ENCODE measurements at regions not wholly inside any gene's neighbourhood (a gene's known extent, or its start where the extent isn't known, plus 50 kb on each side); places are given as distances from the start of the nearest gene placed in this dataset.

- Histone ChIP-seq H2AFZ (ENCODE audit: low read depth, low read length) (no peak overlapping the region), H3K36me3 (ENCODE audit: control insufficient read depth, insufficient read depth, low read length) (no peaks in the 10 kb centered on the region), H3K9ac (ENCODE audit: insufficient read depth in 1 of 2, low read depth in 2 of 2, low read length in 2 of 2) (no peak overlapping the region), H3K79me2 (ENCODE audit: control insufficient read depth, insufficient read depth, low read length) (no peaks in the 10 kb centered on the region), H3K4me1 (replicated peaks in 1 of 2; ENCODE audit: control insufficient read depth in 2 of 2, insufficient read depth in 2 of 2, low read length in 2 of 2) (no peaks in the 10 kb centered on the region), H3K4me3 (no peak overlapping the region), H3K9me3 (replicated peaks; ENCODE audit: control insufficient read depth, insufficient read depth, low read depth, low read length) (no peaks in the 10 kb centered on the region), H3K9me1 (ENCODE audit: control insufficient read depth, insufficient read depth, low read length) (no peaks in the 10 kb centered on the region), H3K27ac (ENCODE audit: extremely low read depth, low read depth, low read length) (no peak overlapping the region), H3K4me2 (ENCODE audit: insufficient read depth, low read length) (no peak overlapping the region), H3K27me3 (ENCODE audit: control insufficient read depth in 2 of 2, insufficient read depth in 2 of 2, low read length in 2 of 2) (no peaks in the 10 kb centered on the region), H4K20me1 (replicated peaks; ENCODE audit: control insufficient read depth, insufficient read depth, low read length) (no peaks in the 10 kb centered on the region)
- TF ChIP-seq FOS (IDR thresholded peaks at IDR 0.05; ENCODE audit: extremely low read depth, insufficient read length) (no peak), TBL1XR1 (IDR thresholded peaks at IDR 0.05; ENCODE audit: low read length in 2 of 2) (no peak), ZNF232 (CRISPR knock-in tag; IDR thresholded peaks at IDR 0.05) (no peak), ZNF277 (CRISPR knock-in tag; IDR thresholded peaks at IDR 0.05; ENCODE audit: borderline replicate concordance) (no peak), ZNF12 (CRISPR knock-in tag; IDR thresholded peaks at IDR 0.05) (no peak), ZNF668 (CRISPR knock-in tag; IDR thresholded peaks at IDR 0.05) (no peak), ZNF511 (CRISPR knock-in tag; IDR thresholded peaks at IDR 0.05) (no peak), CBX8 (IDR thresholded peaks at IDR 0.05; ENCODE audit: borderline replicate concordance, extremely low read depth, low read depth, low read length, poor library complexity, severe bottlenecking) (no peak), CUX1 (CRISPR knock-in tag; IDR thresholded peaks at IDR 0.05) (no peak), TGIF2 (CRISPR knock-in tag; IDR thresholded peaks at IDR 0.05) (no peak), RUNX1 (IDR thresholded peaks at IDR 0.05; ENCODE audit: low read depth) (no peak), IRF1 (CRISPR knock-in tag; IDR thresholded peaks at IDR 0.05; ENCODE audit: borderline replicate concordance) (no peak), NR2C2 (CRISPR knock-in tag; IDR thresholded peaks at IDR 0.05) (no peak), NR2C2 (tag; IDR thresholded peaks at IDR 0.05) (no peak), MCM2 (IDR thresholded peaks at IDR 0.05; ENCODE audit: low read depth) (no peak)
- CTCF ChIA-PET (ENCODE audit: low intra/inter-chr PET ratio), result no interaction called here
- ATAC-seq (no peak), DNase-seq (ENCODE audit: extremely low read depth in 1 of 4, low spot score in 3 of 4) (no peak), FAIRE-seq (no peak)
- intact Hi-C loops (cut with micrococcal nuclease) (no loop called here), in situ Hi-C loops (cut with MboI) (no loop called here)
- POLR2A ChIA-PET, result no interaction called here
- 0% methylated on average over 3 of the region's 3 CpGs for WGBS (ENCODE audit: insufficient coverage, low coverage, missing lambda C conversion rate)
- BruUV-seq (replicated peaks), result no TSS peak
Measured at GRCh38 chr6:18883851-18884250, 496.7 kb downstream of the RNF144B start.
